ENCODE measurements at regions not wholly inside any gene's neighbourhood (a gene's known extent, or its start where the extent isn't known, plus 50 kb on each side); places are given as distances from the start of the nearest gene placed in this dataset.

GRCh38 chr1:60906039-60906438 is 176.3 kb upstream of the NFIA start:
- TF ChIP-seq CTCF (conservative IDR thresholded peaks at IDR 0.05; ENCODE audit: low read depth, low read length) (no peak), EZH2 (IDR thresholded peaks at IDR 0.05; ENCODE audit: borderline replicate concordance, low read depth, low read length, poor library complexity, severe bottlenecking) (no peak)

Data from A673 (cell line).